ENCODE measurements at regions not wholly inside any gene's neighbourhood (a gene's known extent, or its start where the extent isn't known, plus 50 kb on each side); places are given as distances from the start of the nearest gene placed in this dataset.

DNA sequence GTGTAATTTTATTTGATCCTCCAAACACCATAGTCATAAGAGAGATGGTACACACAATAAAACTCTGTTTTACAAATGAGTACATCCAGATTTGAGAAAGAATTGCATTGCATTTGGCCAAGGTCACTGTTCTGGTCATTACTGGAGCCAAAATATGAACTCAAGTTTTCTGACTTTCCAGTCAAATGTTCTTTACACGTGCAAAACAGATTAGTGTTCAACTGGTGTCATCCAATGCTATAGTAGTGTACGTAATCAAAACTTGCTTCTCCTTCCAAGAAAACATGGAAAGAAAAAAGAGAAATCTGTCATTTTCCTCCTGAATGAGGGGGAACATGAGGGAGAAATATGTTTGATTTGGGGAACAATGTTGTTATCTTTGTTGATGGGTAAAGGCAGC lies 291.9 kb downstream of the NAF1 start:
- H3K4me3 ChIP-seq (ENCODE audit: insufficient read depth, low read length) = no peak overlapping the region
- no peaks in the 10 kb centered on the region for H3K27me3 ChIP-seq (ENCODE audit: insufficient read depth, low read length)
- H3K79me2 ChIP-seq (ENCODE audit: insufficient read depth, low read length) = no peaks in the 10 kb centered on the region
- H4K20me1 ChIP-seq (ENCODE audit: insufficient read depth, low read length) = no peaks in the 10 kb centered on the region
- H3K4me1 ChIP-seq (ENCODE audit: insufficient read depth, low read length) = no peaks in the 10 kb centered on the region
- H2AFZ ChIP-seq (ENCODE audit: low read length) = no peak overlapping the region
- no peak overlapping the region for H3K4me2 ChIP-seq (ENCODE audit: insufficient read depth, low read length)
- no peak for DNase-seq (ENCODE audit: insufficient read length, low spot score, missing footprints)
- peaks cover 2% of the 10 kb centered on the region for H3K9me3 ChIP-seq (ENCODE audit: low read depth, low read length)
- TF ChIP-seq, protein P1, sequence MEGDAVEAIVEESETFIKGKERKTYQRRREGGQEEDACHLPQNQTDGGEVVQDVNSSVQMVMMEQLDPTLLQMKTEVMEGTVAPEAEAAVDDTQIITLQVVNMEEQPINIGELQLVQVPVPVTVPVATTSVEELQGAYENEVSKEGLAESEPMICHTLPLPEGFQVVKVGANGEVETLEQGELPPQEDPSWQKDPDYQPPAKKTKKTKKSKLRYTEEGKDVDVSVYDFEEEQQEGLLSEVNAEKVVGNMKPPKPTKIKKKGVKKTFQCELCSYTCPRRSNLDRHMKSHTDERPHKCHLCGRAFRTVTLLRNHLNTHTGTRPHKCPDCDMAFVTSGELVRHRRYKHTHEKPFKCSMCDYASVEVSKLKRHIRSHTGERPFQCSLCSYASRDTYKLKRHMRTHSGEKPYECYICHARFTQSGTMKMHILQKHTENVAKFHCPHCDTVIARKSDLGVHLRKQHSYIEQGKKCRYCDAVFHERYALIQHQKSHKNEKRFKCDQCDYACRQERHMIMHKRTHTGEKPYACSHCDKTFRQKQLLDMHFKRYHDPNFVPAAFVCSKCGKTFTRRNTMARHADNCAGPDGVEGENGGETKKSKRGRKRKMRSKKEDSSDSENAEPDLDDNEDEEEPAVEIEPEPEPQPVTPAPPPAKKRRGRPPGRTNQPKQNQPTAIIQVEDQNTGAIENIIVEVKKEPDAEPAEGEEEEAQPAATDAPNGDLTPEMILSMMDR (IDR thresholded peaks at IDR 0.05; ENCODE audit: extremely low read depth, low read depth, low read length) = no peak
- H3K27ac ChIP-seq (ENCODE audit: low read depth, low read length) = no peak overlapping the region
- H3K36me3 ChIP-seq (ENCODE audit: insufficient read depth, low read length) = no peaks in the 10 kb centered on the region

DNA sequence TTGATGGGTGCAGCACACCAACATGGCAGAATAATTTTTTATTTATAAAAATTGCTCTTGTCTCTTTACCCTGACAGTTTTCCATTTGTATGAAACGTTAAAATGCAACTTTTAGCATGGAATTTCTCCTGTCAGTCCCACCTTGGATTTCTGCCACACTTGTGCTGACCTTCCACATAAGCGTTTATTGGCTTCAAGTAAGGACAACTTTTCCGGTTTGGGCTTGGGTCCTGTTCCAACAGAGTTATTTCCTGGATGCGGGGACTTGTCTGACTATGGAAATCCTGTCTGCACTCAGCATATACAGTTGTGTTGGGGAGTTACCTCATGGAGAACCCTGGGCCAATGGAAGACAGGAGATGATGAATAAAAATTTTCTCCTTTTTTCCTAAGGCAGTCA lies 294.7 kb downstream of the NAF1 start:
- H4K20me1 ChIP-seq (ENCODE audit: insufficient read depth, low read length) = no peaks in the 10 kb centered on the region
- H3K79me2 ChIP-seq (ENCODE audit: insufficient read depth, low read length) = no peaks in the 10 kb centered on the region
- H2AFZ ChIP-seq (ENCODE audit: low read length) = no peak overlapping the region
- no peak overlapping the region for H3K4me2 ChIP-seq (ENCODE audit: insufficient read depth, low read length)
- no peaks in the 10 kb centered on the region for H3K4me1 ChIP-seq (ENCODE audit: insufficient read depth, low read length)
- peaks cover 2% of the 10 kb centered on the region for H3K9me3 ChIP-seq (ENCODE audit: low read depth, low read length)
- no peaks in the 10 kb centered on the region for H3K27me3 ChIP-seq (ENCODE audit: insufficient read depth, low read length)
- no peak for DNase-seq (ENCODE audit: insufficient read length, low spot score, missing footprints)
- no peak overlapping the region for H3K4me3 ChIP-seq (ENCODE audit: insufficient read depth, low read length)
- H3K27ac ChIP-seq (ENCODE audit: low read depth, low read length) = no peak overlapping the region
- TF ChIP-seq, protein P1 (IDR thresholded peaks at IDR 0.05; ENCODE audit: extremely low read depth, low read depth, low read length) = no peak
- no peaks in the 10 kb centered on the region for H3K36me3 ChIP-seq (ENCODE audit: insufficient read depth, low read length)

DNA sequence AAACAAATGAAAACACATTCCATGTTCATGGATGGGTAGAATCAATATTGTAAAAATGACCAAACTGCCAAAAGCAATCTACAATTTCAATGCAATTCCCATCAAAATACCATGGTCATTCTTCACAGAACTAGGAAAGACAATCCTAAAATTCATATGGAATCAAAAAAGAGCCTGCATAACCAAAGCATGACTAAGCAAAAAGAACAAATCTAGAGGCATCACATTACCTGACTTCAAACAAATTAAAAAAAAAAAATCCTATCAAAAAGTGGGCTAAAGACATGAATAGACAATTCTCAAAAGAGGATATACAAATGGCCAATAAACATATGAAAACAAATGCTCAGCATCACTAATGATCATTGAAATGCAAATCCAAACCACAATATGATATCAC lies 297.5 kb downstream of the NAF1 start:
- H3K36me3 ChIP-seq (ENCODE audit: insufficient read depth, low read length) = no peaks in the 10 kb centered on the region
- TF ChIP-seq, protein P1 (IDR thresholded peaks at IDR 0.05; ENCODE audit: extremely low read depth, low read depth, low read length) = no peak
- H2AFZ ChIP-seq (ENCODE audit: low read length) = no peak overlapping the region
- H3K4me1 ChIP-seq (ENCODE audit: insufficient read depth, low read length) = no peaks in the 10 kb centered on the region
- H3K27ac ChIP-seq (ENCODE audit: low read depth, low read length) = no peak overlapping the region
- no peaks in the 10 kb centered on the region for H4K20me1 ChIP-seq (ENCODE audit: insufficient read depth, low read length)
- no peak overlapping the region for H3K4me3 ChIP-seq (ENCODE audit: insufficient read depth, low read length)
- H3K27me3 ChIP-seq (ENCODE audit: insufficient read depth, low read length) = no peaks in the 10 kb centered on the region
- no peaks in the 10 kb centered on the region for H3K79me2 ChIP-seq (ENCODE audit: insufficient read depth, low read length)
- no peak overlapping the region for H3K4me2 ChIP-seq (ENCODE audit: insufficient read depth, low read length)
- peaks cover 3% of the 10 kb centered on the region for H3K9me3 ChIP-seq (ENCODE audit: low read depth, low read length)
- no peak for DNase-seq (ENCODE audit: insufficient read length, low spot score, missing footprints)

DNA sequence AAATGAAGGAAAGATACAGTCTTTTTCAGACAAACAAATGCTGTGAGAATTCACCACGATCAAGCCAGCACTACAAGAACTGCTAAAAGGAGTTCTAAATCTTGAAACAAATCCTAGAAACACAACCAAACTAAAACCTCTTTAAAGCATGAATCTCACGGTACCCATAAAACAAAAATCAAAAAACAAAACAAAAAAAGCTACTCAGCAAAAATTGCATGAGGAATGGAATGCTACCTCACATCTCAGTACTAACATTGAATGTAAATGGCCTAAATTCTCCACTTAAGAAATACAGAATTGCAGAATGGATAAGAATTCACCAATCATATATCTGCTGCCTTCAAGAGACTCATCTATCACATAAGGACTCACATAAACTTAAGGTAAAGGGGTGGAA lies 300.1 kb downstream of the NAF1 start:
- Histone ChIP-seq H2AFZ (ENCODE audit: low read length) (no peak overlapping the region), H3K4me3 (ENCODE audit: insufficient read depth, low read length) (no peak overlapping the region), H3K4me2 (ENCODE audit: insufficient read depth, low read length) (no peak overlapping the region), H4K20me1 (ENCODE audit: insufficient read depth, low read length) (no peaks in the 10 kb centered on the region), H3K36me3 (ENCODE audit: insufficient read depth, low read length) (no peaks in the 10 kb centered on the region), H3K27me3 (ENCODE audit: insufficient read depth, low read length) (no peaks in the 10 kb centered on the region), H3K4me1 (ENCODE audit: insufficient read depth, low read length) (no peaks in the 10 kb centered on the region), H3K79me2 (ENCODE audit: insufficient read depth, low read length) (no peaks in the 10 kb centered on the region), H3K9me3 (ENCODE audit: low read depth, low read length) (peaks cover 3% of the 10 kb centered on the region), H3K27ac (ENCODE audit: low read depth, low read length) (no peak overlapping the region)
- no peak for DNase-seq (ENCODE audit: insufficient read length, low spot score, missing footprints)
- TF ChIP-seq, protein P1 (IDR thresholded peaks at IDR 0.05; ENCODE audit: extremely low read depth, low read depth, low read length) = no peak
